C4-2B (cell line): ENCODE measurements at regions not wholly inside any gene's neighbourhood (a gene's known extent, or its start where the extent isn't known, plus 50 kb on each side); places are given as distances from the start of the nearest gene placed in this dataset.

Experiments
- CTCF ChIP-seq: fragments of 450-650 bp; conservative IDR thresholded peaks from 2 replicates; pipeline ENCODE4 v1.5.1; 2017; ENCODE audit warnings: mild to moderate bottlenecking
- ZFX ChIP-seq: fragments of 450-650 bp; IDR thresholded peaks from 2 replicates; pipeline ENCODE4 v1.6.1; 2017

- TF ChIP-seq CTCF (no peak), ZFX (no peak)
These were observed 262.3 kb downstream of the RWDD3 start for GRCh38 chr1:95496307-95496706.
